Sigmoid colon (tissue), 6 donors: ENCODE measurements at regions not wholly inside any gene's neighbourhood (a gene's known extent, or its start where the extent isn't known, plus 50 kb on each side); places are given as distances from the start of the nearest gene placed in this dataset.

Experiments
- DNase-seq: peaks from one replicate; pipeline ENCODE4 v3.0.0-alpha.2; 2019
- H3K27ac ChIP-seq, 4 donors: fragments of 200-600 bp; sonication (generic); one replicate each; pipeline ENCODE4 v1.5.1; 2016 to 2019; ENCODE audit warnings: mild to moderate bottlenecking in 1 of 4
- H3K27me3 ChIP-seq, 3 donors: fragments of 200-600 bp; sonication (generic); one replicate each; pipeline ENCODE4 v1.5.1; 2019; ENCODE audit warnings: mild to moderate bottlenecking in 1 of 3
- H3K36me3 ChIP-seq, 4 donors: fragments of 200-600 bp; sonication (generic); one replicate each; pipeline ENCODE4 v1.5.1; 2016 to 2019
- H3K4me1 ChIP-seq, 4 donors: fragments of 200-600 bp; sonication (generic); one replicate each; pipeline ENCODE4 v1.5.1; 2017 to 2019
- H3K4me3 ChIP-seq, 4 donors: fragments of 200-600 bp; sonication (generic); one replicate each; pipeline ENCODE4 v1.5.1; 2017 to 2019; ENCODE audit warnings: mild to moderate bottlenecking in 2 of 4, moderate library complexity in 1 of 4
- H3K9me3 ChIP-seq, 4 donors: fragments of 200-600 bp in 3 of 4; sonication (generic) in 3 of 4; one replicate each; pipeline versions ENCODE4 v1.5.1 to v1.6.1; 2013 to 2019
- CTCF ChIP-seq, 4 experiments: fragments of 450-650 bp in 3 of 4; fragments of 200-600 bp in 1 of 4; IDR thresholded peaks; one replicate each; pipeline ENCODE4 v1.5.1; 2016 to 2019; ENCODE audit warnings: antibody characterized with exemption in 4 of 4, mild to moderate bottlenecking in 3 of 4, moderate library complexity in 2 of 4
- EP300 ChIP-seq, 4 donors: sonication (generic); formaldehyde crosslinking; IDR thresholded peaks; one replicate each; pipeline ENCODE4 v1.6.1; 2017; ENCODE audit warnings: antibody characterized with exemption in 4 of 4
- POLR2A ChIP-seq, 2 donors: fragments of 450-650 bp; IDR thresholded peaks; one replicate each; pipeline ENCODE4 v1.6.1; 2016; ENCODE audit warnings: antibody characterized with exemption in 2 of 2, mild to moderate bottlenecking in 2 of 2, moderate library complexity in 2 of 2
- POLR2AphosphoS5 ChIP-seq, 4 donors: sonication (generic); formaldehyde crosslinking; IDR thresholded peaks; one replicate each; pipeline ENCODE4 v1.6.1; 2017; ENCODE audit warnings: antibody characterized with exemption in 4 of 4
- WGBS, 2 donors: extraction: QIAGEN DNeasy Blood & Tissue Kit; methylation state at CpG; one replicate each; pipeline ENCODE4 v1.1.7; 2013; 5-methylcytosine and 5-hydroxymethylcytosine counted together
- intact Hi-C: fragments of 100-400 bp; cut with DNase I; formaldehyde crosslinking; loops from one replicate; pipeline ENCODE4 v1.15.1; 2023
- donor health status: healthy with polysubstance abuse.
- donor health status: healthy.

- H3K27ac ChIP-seq = no peak overlapping the region
- DNase-seq = no peak
- intact Hi-C loops = no loop called here
- H3K27me3 ChIP-seq = no peaks in the 10 kb centered on the region
- no peak overlapping the region for H3K4me3 ChIP-seq
- TF ChIP-seq EP300 (IDR thresholded peaks at IDR 0.05) (no peak), POLR2A (IDR thresholded peaks at IDR 0.05) (no peak), POLR2AphosphoS5 (IDR thresholded peaks at IDR 0.05) (no peak), CTCF (IDR thresholded peaks at IDR 0.05) (no peak)
- H3K4me1 ChIP-seq = no peaks in the 10 kb centered on the region
- 94 to 96% methylated on average over 1 of the region's 1 CpG for WGBS, 2 donors
- no peaks in the 10 kb centered on the region for H3K36me3 ChIP-seq
- H3K9me3 ChIP-seq = peaks cover 0 to 12% (median 5%) of the 10 kb centered on the region in 4 donors
Measured at GRCh38 chr2:171244466-171244969, 83.8 kb upstream of the TLK1 start.

- DNase-seq = no peak
- H3K27me3 ChIP-seq = no peaks in the 10 kb centered on the region
- intact Hi-C loops = no loop called here
- H3K4me1 ChIP-seq = no peaks in the 10 kb centered on the region
- H3K27ac ChIP-seq = no peak overlapping the region
- no peak for TF ChIP-seq CTCF (IDR thresholded peaks at IDR 0.05)
- TF ChIP-seq POLR2A (IDR thresholded peaks at IDR 0.05) = no peak
- no peak for TF ChIP-seq POLR2AphosphoS5 (IDR thresholded peaks at IDR 0.05)
- no peak overlapping the region for H3K4me3 ChIP-seq
- 91 to 94% methylated on average over 1 of the region's 1 CpG for WGBS, 2 donors
- no peaks in the 10 kb centered on the region for H3K36me3 ChIP-seq
- H3K9me3 ChIP-seq = peaks cover 0 to 12% (median 5%) of the 10 kb centered on the region in 4 donors
Measured at GRCh38 chr2:171241771-171242170, 81.1 kb upstream of the TLK1 start.

GRCh38 chr2:171238946-171239345 is 78.3 kb upstream of the TLK1 start:
- WGBS, 2 donors = 71 to 80% methylated on average over 4 of the region's 4 CpGs
- no peak overlapping the region for H3K27ac ChIP-seq
- DNase-seq = no peak
- no peaks in the 10 kb centered on the region for H3K9me3 ChIP-seq
- H3K36me3 ChIP-seq = no peaks in the 10 kb centered on the region
- TF ChIP-seq CTCF (IDR thresholded peaks at IDR 0.05) = no peak
- TF ChIP-seq POLR2AphosphoS5 (IDR thresholded peaks at IDR 0.05) = no peak
- TF ChIP-seq EP300 (IDR thresholded peaks at IDR 0.05) = no peak
- no peak for TF ChIP-seq POLR2A (IDR thresholded peaks at IDR 0.05)
- no peaks in the 10 kb centered on the region for H3K4me1 ChIP-seq
- H3K27me3 ChIP-seq = no peaks in the 10 kb centered on the region
- intact Hi-C loops = no loop called here
- no peak overlapping the region for H3K4me3 ChIP-seq

GRCh38 chr2:171237751-171238505 is 77.2 kb upstream of the TLK1 start:
- intact Hi-C loops = no loop called here
- Histone ChIP-seq H3K27ac (no peak overlapping the region), H3K27me3 (no peaks in the 10 kb centered on the region), H3K4me3 (no peak overlapping the region), H3K36me3 (no peaks in the 10 kb centered on the region), H3K4me1 (no peaks in the 10 kb centered on the region), H3K9me3 (no peaks in the 10 kb centered on the region)
- no peak for TF ChIP-seq POLR2A (IDR thresholded peaks at IDR 0.05)
- no peak for TF ChIP-seq CTCF (IDR thresholded peaks at IDR 0.05)
- TF ChIP-seq EP300 (IDR thresholded peaks at IDR 0.05) = no peak
- WGBS, 2 donors = 68 to 81% methylated on average over 5 of the region's 5 CpGs
- no peak for DNase-seq
